Psoas muscle (tissue), 7 donors: ENCODE measurements at regions not wholly inside any gene's neighbourhood (a gene's known extent, or its start where the extent isn't known, plus 50 kb on each side); places are given as distances from the start of the nearest gene placed in this dataset.
"Not testable (repeated sequence)": the region's sequence is repeated elsewhere in the genome, so short reads cannot be mapped to it uniquely, and the experiment has no call there.

Experiments used
- ATAC-seq, 4 donors: fragments of 200-7000 bp; cut with Tn5 transposase; one replicate each; pipeline ENCODE4 v1.9.1; 2020; ENCODE audit warnings: moderate library complexity in 3 of 4, mild to moderate bottlenecking in 2 of 4
- DNase-seq, 2 donors: peaks; one replicate each; pipeline ENCODE4 v3.0.0-alpha.2; 2020
- H3K27ac ChIP-seq: fragments of 200-600 bp; one replicate; pipeline ENCODE4 v1.8.0; 2022
- H3K27me3 ChIP-seq, 3 donors: fragments of 200-600 bp in 1 of 3; one replicate each; pipeline versions ENCODE4 v1.6.1 to v1.8.0; 2013 to 2022; ENCODE audit warnings: low read length in 2 of 3, mild to moderate bottlenecking in 2 of 3, moderate library complexity in 1 of 3; ENCODE audit not compliant: insufficient read depth in 3 of 3
- H3K36me3 ChIP-seq, 2 donors: fragments of 200-600 bp in 1 of 2; one replicate each; pipeline versions ENCODE4 v1.6.1 to v1.8.0; 2013 to 2022; ENCODE audit warnings: low read depth in 1 of 2, mild to moderate bottlenecking in 1 of 2, moderate library complexity in 1 of 2; ENCODE audit not compliant: insufficient read depth in 1 of 2
- H3K4me1 ChIP-seq: fragments of 200-600 bp; one replicate; pipeline ENCODE4 v1.8.0; 2022
- H3K4me3 ChIP-seq: fragments of 200-600 bp; one replicate; pipeline ENCODE4 v1.8.0; 2022; ENCODE audit warnings: mild to moderate bottlenecking
- H3K9me3 ChIP-seq: fragments of 200-600 bp; one replicate; pipeline ENCODE4 v1.8.0; 2022
- CTCF ChIP-seq: fragments of 200-600 bp; IDR thresholded peaks from one replicate; pipeline ENCODE4 v1.8.0; 2022; ENCODE audit warnings: antibody characterized with exemption
- WGBS, 3 donors: extraction: QIAGEN DNeasy Blood & Tissue Kit; methylation state at CpG; one replicate each; pipeline versions ENCODE4 v1.1.6 to v1.1.7; 2013; 5-methylcytosine and 5-hydroxymethylcytosine counted together
- intact Hi-C, 2 donors: fragments of 100-400 bp; cut with DNase I; formaldehyde crosslinking; loops; one replicate each; pipeline versions ENCODE4 v1.11.0 to v1.14.2; 2022
- donor health status: healthy with polysubstance abuse.
- donor health status: DM: no; HTN: no; CAD: no; lungs with moderate emphysema.
- donor health status: Bipolar disorder and iron deficiency.
- donor health status: healthy.
- donor health status: DM: yes; HTN: yes; CAD: no.
- donor health status: DM: no; HTN: no; CAD: no.
- donor health status: DM: yes; HTN: yes; CAD: no.

GRCh38 chr12:27861428-27862167, 81.6 kb upstream of the MANSC4 start:
- Histone ChIP-seq H3K4me3 (no peak overlapping the region), H3K4me1 (no peaks in the 10 kb centered on the region), H3K27ac (no peak overlapping the region), H3K36me3 (no peaks in the 10 kb centered on the region), H3K27me3 (no peaks in the 10 kb centered on the region), H3K9me3 (no peaks in the 10 kb centered on the region)
- ATAC-seq = peak in 1 of 4 donors; percentile 36
- no peak for TF ChIP-seq CTCF
- DNase-seq = peak in 1 of 2 donors; percentile 17
- 28 to 39% (median 28%) methylated on average over 8 of the region's 8 CpGs for WGBS, 3 donors
- intact Hi-C loops = no loop called here

- Histone ChIP-seq H3K9me3 (no peaks in the 10 kb centered on the region), H3K36me3 (no peaks in the 10 kb centered on the region), H3K27me3 (no peaks in the 10 kb centered on the region), H3K4me3 (no peak overlapping the region), H3K27ac (no peak overlapping the region), H3K4me1 (no peaks in the 10 kb centered on the region)
- intact Hi-C loops = no loop called here
- WGBS, 3 donors = 86 to 90% (median 88%) methylated on average over 4 of the region's 4 CpGs
- ATAC-seq (no peak), DNase-seq (no peak)
- no peak for TF ChIP-seq CTCF
These were observed 79.6 kb upstream of the MANSC4 start for GRCh38 chr12:27859648-27860047.

- H3K4me3 ChIP-seq, H3K9me3 ChIP-seq, H3K27ac ChIP-seq, DNase-seq, intact Hi-C loops, H3K36me3 ChIP-seq, H3K27me3 ChIP-seq, H3K4me1 ChIP-seq, ATAC-seq: not testable (repeated sequence)
These were observed 77.0 kb upstream of the MANSC4 start for GRCh38 chr12:27857006-27857405.

GRCh38 chr12:27852742-27853141, 72.7 kb upstream of the MANSC4 start:
- H3K27me3 ChIP-seq = no peaks in the 10 kb centered on the region
- H3K27ac ChIP-seq = no peak overlapping the region
- H3K9me3 ChIP-seq = no peaks in the 10 kb centered on the region
- ATAC-seq (no peak), DNase-seq (no peak)
- no peaks in the 10 kb centered on the region for H3K4me1 ChIP-seq
- no peaks in the 10 kb centered on the region for H3K36me3 ChIP-seq
- intact Hi-C loops = no loop called here
- 74 to 82% (median 80%) methylated on average over 3 of the region's 3 CpGs for WGBS, 3 donors
- no peak overlapping the region for H3K4me3 ChIP-seq
- TF ChIP-seq CTCF = no peak
